DMS114 treated with DMSO at 0.1 percent for 48 hours (cell line): ENCODE measurements at regions not wholly inside any gene's neighbourhood (a gene's known extent, or its start where the extent isn't known, plus 50 kb on each side); places are given as distances from the start of the nearest gene placed in this dataset.

Experiments
- DNase-seq: peaks from one replicate; lab custom pipeline; 2025; ENCODE audit not compliant: unreplicated experiment; lab: John Stamatoyannopoulos, UW

- DNase-seq, result no peak
Observed at GRCh38 chr4:17187003-17187402, 288.6 kb upstream of the LDB2 start.

GRCh38 chr4:17182888-17183287, 284.4 kb upstream of the LDB2 start:
- no peak for DNase-seq

- DNase-seq, result no peak
Observed at GRCh38 chr4:17174751-17175150, 276.3 kb upstream of the LDB2 start.

DNA sequence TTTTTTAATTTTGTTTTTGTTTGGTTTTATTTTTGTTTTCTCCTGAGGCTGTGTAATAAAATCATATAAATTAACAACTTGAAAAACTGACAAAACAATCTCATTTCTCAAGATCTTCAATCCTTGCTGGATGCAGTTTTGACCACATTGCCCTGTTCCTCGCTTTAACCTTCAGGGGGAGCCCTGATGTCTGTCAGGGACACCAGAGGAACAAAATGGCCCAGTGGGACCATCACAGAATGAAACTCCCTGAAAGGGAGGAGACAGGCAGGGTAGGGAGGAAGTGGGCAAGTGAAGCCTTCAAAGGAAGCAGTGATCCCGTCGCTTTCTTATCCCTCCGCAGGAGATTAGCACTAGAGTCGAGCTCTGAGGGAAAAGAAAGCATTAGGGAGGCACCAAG, 274.9 kb upstream of the LDB2 start:
- DNase-seq, result no peak

- DNase-seq, result no peak
Observed at GRCh38 chr4:17170131-17170530, 271.7 kb upstream of the LDB2 start.

DNA sequence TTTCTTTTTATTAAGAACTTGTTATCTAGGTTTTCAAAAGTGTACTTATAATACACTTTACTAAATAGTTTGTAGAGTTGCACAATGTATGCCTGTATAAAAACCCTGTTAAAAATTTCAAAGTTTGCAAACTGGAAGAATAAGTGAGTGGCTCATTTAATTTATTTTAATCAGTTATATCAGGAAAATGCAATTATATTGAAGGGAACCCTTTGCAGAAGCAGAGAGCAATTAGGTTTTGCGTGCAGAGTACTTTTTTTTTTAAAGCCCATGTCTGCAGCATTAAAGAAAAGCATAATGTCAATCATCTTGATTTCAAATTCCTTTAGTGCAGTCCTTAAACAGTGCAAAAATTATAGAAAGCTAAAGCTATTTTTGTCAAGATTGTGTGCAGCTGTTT, 271.3 kb upstream of the LDB2 start:
- DNase-seq, result no peak

- no peak for DNase-seq
Observed at GRCh38 chr4:17168571-17168970, 270.1 kb upstream of the LDB2 start.

GRCh38 chr4:17166954-17167353, 268.5 kb upstream of the LDB2 start:
- DNase-seq, result no peak

- no peak for DNase-seq
Observed at GRCh38 chr4:17165286-17165685, 266.8 kb upstream of the LDB2 start.

DNA sequence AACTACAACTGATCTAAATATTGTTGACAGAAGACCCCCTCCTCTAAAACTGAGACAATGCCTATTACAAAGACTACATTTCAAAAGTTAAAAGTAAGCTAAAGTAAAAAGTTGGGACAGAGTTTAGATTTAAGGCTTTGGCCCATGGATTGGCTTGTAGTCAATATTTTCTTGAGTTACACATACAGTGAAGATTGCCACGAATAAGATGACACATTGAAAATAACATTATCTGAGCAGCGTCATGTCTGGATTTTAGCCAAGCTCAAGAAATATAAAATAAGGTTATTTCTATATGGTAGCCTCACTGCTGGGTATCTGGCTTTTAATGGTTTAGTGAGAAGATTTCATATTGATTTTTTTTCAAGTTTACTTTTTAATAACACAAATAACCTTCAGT, 266.2 kb upstream of the LDB2 start:
- no peak for DNase-seq

GRCh38 chr4:17163156-17163771, 264.8 kb upstream of the LDB2 start:
- DNase-seq, result no peak

DNA sequence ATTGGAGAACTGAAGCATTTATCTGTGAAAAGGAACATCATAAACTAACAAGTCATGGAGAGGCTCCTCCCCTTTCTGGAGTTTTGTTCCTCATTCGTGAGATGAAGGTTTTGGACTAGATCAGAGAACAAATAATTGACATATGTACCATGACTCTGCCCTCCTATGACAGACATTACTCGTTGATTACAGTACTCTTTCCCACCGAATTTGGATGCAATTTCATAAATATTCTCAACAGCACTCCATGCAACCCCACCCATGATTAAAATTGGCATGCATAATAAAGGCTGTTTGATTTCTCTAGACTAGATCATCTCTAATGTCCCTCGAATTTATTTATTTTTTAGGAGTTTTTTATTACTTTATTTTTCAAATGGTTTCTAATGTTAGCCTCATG, 258.9 kb upstream of the LDB2 start:
- no peak for DNase-seq

DNA sequence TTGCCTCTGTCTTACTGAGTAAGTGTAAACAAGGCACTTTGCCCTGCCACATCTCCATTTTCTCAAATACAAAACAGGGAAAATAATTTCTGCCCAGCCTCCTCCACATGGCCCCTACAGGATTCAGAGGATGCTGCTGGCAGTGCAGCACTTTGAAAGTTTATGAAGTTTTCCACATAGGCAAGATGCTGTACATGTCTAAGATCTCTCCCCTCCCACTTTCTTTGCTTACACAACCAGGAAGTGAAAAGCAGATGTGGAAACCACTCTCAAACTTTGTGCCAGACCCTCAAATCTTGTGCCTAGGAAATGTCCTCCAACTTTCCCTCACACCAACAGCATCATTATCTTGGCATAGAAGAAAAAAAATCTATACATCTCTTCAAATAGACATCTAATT, 257.0 kb upstream of the LDB2 start:
- DNase-seq, result no peak

DNA sequence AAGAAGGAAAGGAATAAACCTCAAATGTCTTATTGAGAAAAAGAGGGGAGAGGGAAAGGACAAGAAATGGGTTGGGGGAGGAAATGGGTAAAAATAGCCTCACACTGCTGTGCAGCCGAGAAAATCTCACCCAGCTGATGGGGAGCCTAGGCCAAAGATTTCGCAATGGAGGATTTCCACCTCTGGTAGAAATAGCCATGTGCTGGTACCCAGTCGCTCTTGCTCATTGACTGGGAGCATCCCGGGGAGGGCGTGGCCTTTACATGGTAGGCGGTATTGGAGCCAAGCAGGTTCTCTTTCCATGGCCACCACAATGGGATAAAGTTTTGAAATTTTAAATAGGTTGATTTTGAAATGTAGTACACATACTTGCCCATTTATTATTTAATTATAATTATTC, 255.1 kb upstream of the LDB2 start:
- no peak for DNase-seq

DNA sequence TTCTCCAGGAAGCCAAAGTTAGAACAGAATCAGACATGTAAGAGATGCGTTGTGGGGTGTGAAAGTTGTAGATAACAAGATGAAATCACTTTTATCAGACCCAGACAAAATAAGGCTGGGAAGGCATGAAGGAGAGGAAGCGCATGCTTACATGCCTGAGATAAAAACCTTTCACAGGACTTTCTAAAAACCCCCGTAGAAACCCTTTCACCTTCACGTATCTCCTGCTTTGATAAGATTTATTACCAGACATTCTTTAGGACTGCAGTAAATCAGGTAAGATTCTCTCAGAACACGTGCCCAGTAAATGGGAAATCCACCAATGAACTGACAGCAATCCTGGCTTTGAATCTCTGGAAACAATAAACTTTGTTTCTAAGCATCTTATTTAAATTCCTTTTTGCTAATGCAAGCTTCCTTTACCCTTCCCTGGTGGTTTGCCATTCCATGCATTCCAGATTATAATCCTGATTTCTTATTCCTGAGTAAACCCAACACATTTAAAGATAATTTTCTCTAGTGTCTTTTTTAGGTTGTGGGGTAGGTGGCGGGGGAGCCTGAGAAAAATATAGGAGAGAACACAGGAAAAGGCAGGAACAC, 254.6 kb upstream of the LDB2 start:
- DNase-seq, result no peak

GRCh38 chr4:17142232-17142711, 243.8 kb upstream of the LDB2 start:
- no peak for DNase-seq

DNA sequence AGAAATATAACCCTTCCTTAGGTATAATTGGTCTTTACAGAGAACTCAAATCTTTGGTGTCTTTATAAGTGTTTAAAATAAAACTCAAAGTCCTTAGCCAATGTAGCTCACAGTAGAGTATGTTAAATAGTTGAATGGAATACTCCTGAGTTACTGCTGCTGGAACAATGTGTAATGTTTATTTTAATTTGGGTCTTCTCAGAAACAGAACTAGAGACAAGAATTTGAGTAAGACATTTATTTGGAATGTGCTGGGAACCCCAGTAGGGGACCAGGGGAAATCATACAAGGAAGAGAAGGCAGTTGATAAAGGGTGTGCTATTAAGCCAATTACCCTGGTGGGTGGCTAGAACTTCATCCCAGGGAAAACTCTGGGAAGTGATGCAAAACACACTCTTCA, 240.4 kb upstream of the LDB2 start:
- no peak for DNase-seq

- DNase-seq, result no peak
Observed at GRCh38 chr4:17134565-17134964, 236.1 kb upstream of the LDB2 start.

- no peak for DNase-seq
Observed at GRCh38 chr4:17134100-17134499, 235.7 kb upstream of the LDB2 start.

DNA sequence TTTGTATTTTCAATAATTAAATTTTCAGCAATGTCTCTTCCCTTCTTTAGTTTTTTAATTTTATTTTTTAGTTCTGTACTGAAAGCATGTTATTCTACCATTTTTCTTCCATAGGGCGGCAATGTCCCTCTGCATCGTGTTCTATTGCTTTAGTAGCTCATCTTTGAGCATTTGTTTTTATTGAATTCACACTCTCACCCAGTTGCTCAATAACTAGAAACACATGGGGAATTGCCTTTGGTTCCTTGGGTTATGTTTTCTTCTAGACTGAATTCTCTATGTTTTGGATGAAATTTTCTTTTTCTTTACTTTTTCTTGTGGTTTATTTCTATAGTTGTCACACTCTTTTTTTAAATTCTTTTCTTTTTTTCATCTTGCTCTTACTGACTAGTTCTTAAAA, 233.8 kb upstream of the LDB2 start:
- no peak for DNase-seq

- no peak for DNase-seq
Observed at GRCh38 chr4:17128268-17128667, 229.8 kb upstream of the LDB2 start.

DNA sequence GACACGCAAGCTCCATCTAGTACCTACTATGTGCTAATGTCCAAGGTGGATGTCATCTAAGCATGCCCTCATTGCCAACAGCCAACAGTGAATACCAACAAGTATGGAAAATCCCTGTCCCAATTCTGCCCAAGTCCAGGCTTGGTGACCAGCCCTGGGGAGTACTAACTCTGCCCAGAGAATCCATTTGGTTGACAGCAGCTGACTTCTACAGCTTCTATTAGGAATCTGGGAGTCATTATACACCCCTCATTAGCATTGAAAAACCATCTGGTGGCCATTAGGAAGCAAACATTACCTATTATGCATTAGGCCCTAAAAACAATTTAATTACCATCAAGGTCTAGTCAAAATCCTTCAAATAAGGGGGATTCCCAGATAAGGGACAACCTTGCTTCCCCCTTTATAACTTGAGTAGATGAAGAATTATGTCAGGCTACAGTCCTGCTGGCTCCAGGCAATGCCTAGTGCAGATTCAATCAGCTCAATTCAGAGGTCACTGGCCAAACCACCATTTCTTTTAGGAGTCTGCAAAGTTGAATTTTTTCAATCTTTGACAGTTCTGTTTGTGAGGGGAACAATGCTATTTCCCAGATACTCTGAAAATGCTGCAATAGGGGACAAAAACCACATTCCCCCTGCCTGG, 228.0 kb upstream of the LDB2 start:
- no peak for DNase-seq

GRCh38 chr4:17124767-17125166, 226.3 kb upstream of the LDB2 start:
- no peak for DNase-seq
